ENCODE measurements at regions not wholly inside any gene's neighbourhood (a gene's known extent, or its start where the extent isn't known, plus 50 kb on each side); places are given as distances from the start of the nearest gene placed in this dataset.
A peak's percentile ranks its signal among the peaks of the same experiment; 100 is the strongest.

DNA sequence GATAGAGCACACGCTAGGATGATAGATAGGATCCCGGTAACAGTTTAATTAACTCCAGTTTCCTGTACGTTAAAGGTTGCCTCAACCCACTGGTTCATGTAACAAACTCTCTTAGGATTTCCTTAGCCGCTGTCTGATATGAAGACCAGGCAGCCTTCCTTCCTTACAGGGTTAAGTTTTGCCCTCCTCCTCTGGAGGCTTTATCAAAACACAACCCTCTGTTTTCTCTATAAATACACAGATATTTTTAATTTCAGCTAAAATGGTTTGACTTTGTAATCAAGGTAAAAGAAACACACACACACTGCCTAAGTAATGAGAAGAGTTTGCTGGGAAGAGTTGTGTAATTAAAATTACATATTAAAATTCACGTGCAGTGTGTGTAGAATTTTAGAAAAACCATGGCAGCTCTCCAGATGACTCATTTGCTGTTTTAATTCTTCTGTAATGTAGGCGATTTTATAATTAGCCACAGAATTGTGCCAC lies 369.8 kb downstream of the CSNK1G3 start:
- DNase-seq (ENCODE audit: low read depth in 2 of 2) = peak; percentile 73 to 77

DNA sequence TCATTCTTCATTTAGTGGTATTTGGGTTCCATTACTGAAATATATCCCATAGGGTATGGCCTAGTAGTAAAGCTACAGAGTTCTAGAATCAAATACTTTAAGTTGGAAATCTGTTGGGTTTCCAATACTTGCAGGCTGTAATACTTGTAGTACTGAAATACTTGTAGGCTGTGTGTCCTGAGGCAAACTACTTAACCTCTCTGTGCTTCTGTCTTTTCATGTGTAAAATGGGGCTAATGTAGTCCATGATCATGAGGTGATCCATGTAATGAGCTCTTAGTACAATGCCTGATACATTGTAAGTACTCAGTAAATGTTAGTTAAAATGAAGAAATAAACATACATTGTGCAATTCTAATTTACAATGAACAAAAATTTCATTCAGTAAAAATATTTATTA lies 368.9 kb downstream of the CSNK1G3 start:
- no peak for DNase-seq (ENCODE audit: low read depth in 2 of 2)

GRCh38 chr5:123879071-123879470 lies 367.1 kb downstream of the CSNK1G3 start:
- no peak for DNase-seq (ENCODE audit: low read depth in 2 of 2)

DNA sequence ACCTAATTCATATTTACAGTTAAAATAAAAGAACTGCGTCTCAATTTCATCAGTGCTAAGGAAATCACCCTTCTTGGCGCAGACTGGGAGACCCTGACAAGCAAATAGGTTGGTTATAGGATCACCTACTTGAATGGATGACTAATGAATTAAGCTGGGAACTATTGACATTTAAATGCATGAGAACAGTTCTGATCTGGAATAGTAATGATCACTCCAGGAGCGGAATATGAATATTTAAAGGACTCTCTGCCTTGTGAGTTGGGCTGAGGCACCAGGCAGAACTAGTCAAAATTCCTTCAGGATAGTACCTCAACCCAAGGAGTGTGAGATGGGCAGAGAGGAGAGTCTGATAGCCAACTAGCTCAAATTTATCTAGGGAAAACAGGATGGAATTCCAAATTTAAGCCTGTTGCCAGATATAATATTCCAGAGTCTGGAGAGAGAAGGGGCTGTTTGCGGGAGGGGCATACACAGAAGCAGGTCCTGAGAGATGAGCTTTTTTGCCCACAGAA lies 364.4 kb downstream of the CSNK1G3 start:
- DNase-seq (ENCODE audit: low read depth in 2 of 2) = no peak

DNA sequence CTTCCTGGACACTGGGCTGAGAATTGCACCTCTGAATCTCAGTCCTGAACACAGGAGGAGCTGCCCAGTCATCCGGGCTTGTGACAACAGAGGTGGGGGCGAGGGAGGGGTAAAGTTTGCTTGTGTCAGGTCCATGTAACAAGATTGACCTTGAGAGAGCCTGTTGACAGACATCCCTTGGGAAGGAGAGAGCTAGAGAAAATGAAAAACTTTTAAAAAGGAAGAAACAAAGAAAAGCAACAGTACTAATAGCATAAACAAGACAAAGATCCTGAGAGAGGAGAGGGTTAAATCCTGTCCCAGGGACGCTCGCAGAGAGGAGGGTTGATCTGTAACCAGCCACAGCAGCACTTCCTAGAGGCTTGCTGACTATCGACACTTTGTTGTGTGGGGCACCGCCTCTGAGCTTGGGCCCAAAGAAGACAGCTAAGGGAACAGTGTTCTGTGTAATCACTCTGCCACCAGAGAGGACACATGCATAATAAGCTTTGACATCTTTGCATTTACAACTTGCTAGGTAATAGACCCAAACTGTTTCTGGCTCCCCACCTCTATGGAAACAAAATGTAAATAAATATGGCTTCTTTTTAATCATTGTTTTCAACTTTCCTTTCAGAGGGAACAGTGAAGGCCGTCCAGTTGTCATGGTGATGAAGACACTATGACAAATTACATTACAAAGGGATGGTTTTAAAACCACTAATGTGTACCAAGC lies 363.7 kb downstream of the CSNK1G3 start:
- DNase-seq (ENCODE audit: low read depth in 2 of 2) = no peak

DNA sequence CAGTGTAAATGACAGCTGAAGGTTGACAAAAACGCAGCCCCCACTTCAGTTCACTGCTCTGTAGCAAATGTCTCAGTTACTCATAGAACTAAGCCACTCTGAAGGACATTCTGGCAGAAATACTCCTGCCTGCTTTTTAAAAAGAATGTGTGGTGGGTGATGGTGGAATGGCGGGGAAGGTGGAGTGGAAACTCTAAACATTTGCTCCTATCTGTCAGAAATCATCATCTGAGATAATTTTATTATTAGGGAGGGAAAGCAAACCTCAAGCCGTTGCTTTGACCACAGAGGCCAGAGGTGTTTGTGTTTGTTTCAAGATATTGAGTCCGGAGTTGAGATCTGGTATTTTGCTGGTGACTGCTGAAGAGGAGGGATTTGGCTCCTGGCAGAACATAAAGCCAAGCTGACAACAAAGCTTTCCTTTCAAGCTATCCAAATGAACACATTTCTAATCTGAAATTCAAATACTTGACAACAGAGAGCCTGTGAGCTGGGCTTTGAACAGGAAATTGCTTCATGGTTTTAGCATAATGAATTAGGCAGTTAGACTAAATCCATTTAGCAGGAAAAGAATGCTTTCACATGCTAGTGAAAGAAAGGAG lies 362.7 kb downstream of the CSNK1G3 start:
- peak; percentile 17 to 22 for DNase-seq (ENCODE audit: low read depth in 2 of 2)

DNA sequence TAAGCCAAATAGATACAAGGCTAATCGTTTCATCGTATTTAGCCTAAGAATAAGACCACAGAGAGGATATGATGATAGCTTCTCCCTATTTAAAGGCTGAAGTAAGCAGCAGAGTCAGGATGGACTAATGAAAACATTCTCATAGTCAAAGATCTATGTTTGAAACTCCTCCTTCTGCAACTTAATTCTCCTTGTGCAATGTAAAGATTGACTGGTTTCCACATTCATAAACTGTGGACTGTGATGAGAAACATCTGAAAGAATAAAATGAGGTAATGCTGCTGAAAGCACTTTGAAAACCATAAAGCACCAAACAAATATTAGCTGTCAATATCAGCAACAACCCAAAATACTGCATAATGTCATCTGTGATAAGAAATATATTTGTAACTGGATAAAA lies 361.9 kb downstream of the CSNK1G3 start:
- peak in 1 of 2 experiments; percentile 23 for DNase-seq (ENCODE audit: low read depth in 2 of 2)

- DNase-seq (ENCODE audit: low read depth in 2 of 2) = no peak
Measured at GRCh38 chr5:123871373-123871772, 359.4 kb downstream of the CSNK1G3 start.

DNA sequence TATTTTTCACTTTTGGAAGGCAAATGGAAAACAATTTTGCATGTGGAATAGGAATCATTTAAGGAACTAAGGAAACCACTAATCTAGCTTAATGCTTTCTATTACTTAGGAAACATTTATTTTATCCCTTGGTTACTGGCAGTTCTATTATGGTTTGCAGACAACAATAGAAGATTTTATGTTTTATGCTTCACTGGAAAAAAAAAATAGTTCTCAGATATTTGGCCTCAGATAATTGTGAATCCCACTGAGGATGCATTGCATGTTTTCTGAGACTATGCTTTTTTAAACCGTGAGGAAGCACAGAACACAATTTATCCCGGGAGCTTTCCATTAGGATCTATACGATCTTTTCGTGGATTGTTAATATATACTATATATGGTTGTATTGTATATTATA lies 356.9 kb downstream of the CSNK1G3 start:
- DNase-seq (ENCODE audit: low read depth in 2 of 2) = no peak

- DNase-seq (ENCODE audit: low read depth in 2 of 2) = no peak
Measured at GRCh38 chr5:123868267-123868666, 356.3 kb downstream of the CSNK1G3 start.

- DNase-seq (ENCODE audit: low read depth in 2 of 2) = no peak
Measured at GRCh38 chr5:123865641-123866040, 353.7 kb downstream of the CSNK1G3 start.

DNA sequence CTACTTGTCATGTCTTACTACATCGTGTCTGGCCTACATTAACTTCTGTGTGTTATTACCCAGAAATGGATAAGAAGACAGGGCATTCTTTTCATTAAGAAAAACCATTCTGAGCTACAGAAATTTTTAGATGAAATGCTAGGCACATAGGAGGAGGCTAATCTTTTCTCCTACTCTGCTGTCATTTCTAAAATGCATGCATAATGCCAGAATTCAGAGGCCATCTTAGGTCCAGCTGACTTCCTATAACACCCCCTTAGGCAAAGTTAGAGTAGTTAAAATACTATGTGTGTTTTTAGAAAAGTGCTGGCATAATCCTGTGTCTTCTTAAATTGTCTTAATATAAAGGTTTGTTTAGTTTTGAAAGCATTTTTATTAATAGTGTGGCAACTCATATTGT lies 352.6 kb downstream of the CSNK1G3 start:
- DNase-seq (ENCODE audit: low read depth in 2 of 2) = no peak

DNA sequence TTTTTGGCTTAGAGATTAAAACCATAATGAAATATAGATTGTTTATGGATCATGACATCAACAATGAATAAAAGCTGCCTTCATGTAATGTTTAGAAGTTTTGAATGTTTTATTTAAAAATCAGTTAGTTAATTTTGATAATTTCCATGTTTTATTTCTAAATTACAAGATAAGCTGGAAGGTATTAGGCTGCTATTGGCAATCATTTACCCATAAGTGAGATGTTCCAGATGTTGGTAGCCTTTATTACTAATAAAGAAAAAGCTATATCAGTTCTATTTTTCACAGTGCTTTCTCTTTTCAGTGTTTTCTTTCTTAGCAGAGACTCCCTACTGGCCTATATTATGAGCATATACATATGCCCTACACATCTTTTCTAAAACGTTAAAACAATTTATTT lies 347.0 kb downstream of the CSNK1G3 start:
- no peak for DNase-seq (ENCODE audit: low read depth in 2 of 2)

GRCh38 chr5:123856766-123857165 lies 344.8 kb downstream of the CSNK1G3 start:
- no peak for DNase-seq (ENCODE audit: low read depth in 2 of 2)

- DNase-seq (ENCODE audit: low read depth in 2 of 2) = no peak
Measured at GRCh38 chr5:123855609-123856008, 343.6 kb downstream of the CSNK1G3 start.

GRCh38 chr5:123845356-123846100 lies 333.6 kb downstream of the CSNK1G3 start:
- no peak for DNase-seq (ENCODE audit: low read depth in 2 of 2)

DNA sequence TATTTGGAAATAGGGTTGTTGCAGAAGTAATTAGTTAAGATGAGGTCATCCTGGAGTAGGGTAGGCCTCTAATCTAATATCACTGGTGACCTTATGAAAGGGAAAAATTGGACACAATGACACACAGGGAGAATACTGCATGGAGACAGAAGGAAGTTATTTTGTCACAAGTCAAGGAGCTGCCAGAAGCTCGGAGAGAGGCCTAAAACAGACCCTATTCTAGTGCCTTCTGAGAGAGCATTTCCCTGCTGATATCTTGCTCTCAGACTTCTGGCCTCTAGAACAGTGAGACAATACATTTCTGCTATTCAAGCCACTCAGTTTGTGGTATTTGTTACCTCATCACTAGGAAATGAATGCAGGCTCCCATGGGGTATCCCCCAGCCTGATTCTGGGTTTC lies 332.9 kb downstream of the CSNK1G3 start:
- peak in 1 of 2 experiments; percentile 19 for DNase-seq (ENCODE audit: low read depth in 2 of 2)

GRCh38 chr5:123835421-123835820 lies 323.4 kb downstream of the CSNK1G3 start:
- DNase-seq (ENCODE audit: low read depth in 2 of 2) = no peak

GRCh38 chr5:123830575-123830974 lies 318.6 kb downstream of the CSNK1G3 start:
- no peak for DNase-seq (ENCODE audit: low read depth in 2 of 2)

DNA sequence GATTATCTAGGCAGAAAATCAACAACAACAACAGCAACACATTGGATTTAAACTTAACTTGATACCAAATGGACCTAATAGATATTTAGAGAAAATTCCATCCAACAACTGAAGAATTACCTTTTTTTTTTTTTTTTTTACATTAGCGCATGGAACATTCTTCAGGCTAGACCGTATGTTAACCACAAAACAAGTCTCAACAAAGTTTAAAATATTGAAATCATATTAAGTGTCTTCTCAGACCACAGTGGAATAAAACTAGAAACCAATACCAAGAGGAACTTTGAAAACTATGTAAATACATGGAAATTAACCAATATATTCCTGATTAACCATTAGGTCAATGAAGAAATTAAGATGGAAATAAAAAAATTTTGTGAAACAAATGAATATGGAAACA lies 315.8 kb downstream of the CSNK1G3 start:
- no peak for DNase-seq (ENCODE audit: low read depth in 2 of 2)

DNA sequence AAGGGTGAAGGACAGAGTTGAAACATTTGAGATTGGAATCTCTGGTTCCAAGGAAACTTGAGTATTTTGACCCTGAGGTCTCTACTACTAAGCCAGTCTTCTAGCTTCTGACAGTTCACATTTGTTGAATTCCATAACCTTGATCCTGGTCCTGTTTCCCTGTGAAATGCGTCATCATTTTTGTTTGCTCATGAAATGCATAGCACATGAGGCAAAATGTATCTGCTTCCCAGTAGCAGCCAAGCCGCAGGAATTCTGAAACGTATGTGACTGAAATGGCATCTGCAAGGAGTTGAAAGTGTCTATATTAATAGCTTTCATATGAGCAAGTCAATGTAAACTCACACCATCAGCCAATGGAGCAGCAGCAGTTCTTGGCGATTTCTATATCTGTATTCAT lies 307.9 kb downstream of the CSNK1G3 start:
- DNase-seq (ENCODE audit: low read depth in 2 of 2) = peak; percentile 99

DNA sequence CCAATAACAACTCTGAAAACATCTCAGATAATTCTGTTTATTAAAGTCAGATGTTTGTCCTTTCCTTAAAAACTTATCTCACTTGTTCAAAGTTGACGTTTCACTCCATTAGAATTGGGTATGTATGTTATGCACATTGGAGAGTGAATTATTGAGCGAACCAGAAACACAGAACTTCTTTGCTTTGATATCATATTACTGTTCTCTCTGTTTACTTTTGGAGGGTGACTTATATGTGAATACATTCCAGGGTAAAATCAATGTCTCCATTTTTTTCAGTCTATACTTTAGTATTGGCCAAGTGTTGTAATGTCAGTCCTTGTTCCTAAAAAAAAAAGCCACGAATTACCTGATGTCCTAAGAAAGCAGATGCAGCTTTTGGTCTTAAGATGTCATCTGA lies 307.4 kb downstream of the CSNK1G3 start:
- peak; percentile 50 to 61 for DNase-seq (ENCODE audit: low read depth in 2 of 2)

GRCh38 chr5:123817267-123817666 lies 305.3 kb downstream of the CSNK1G3 start:
- no peak for DNase-seq (ENCODE audit: low read depth in 2 of 2)

Measured in fibroblast of skin of left quadriceps (primary cell).